Brain microvascular endothelial cell (primary cell): ENCODE measurements at regions not wholly inside any gene's neighbourhood (a gene's known extent, or its start where the extent isn't known, plus 50 kb on each side); places are given as distances from the start of the nearest gene placed in this dataset.
"Not testable (repeated sequence)": the region's sequence is repeated elsewhere in the genome, so short reads cannot be mapped to it uniquely, and the experiment has no call there.

ENCODE experiments used
- DNase-seq: peaks from one replicate; pipeline ENCODE4 v3.0.0-alpha.2; 2020
- H3K27ac ChIP-seq: fragments of 250-450 bp; sonication (Bioruptor Pico); 2 replicates; pipeline ENCODE4 v1.5.1; 2020; ENCODE audit warnings: mild to moderate bottlenecking, moderate library complexity
- H3K27me3 ChIP-seq: fragments of 250-450 bp; sonication (Bioruptor Pico); replicated peaks from 2 replicates; pipeline ENCODE4 v1.5.1; 2020; ENCODE audit warnings: mild to moderate bottlenecking
- H3K36me3 ChIP-seq: fragments of 250-450 bp; sonication (Bioruptor Pico); replicated peaks from 2 replicates; pipeline ENCODE4 v1.5.1; 2020; ENCODE audit warnings: mild to moderate bottlenecking
- H3K4me3 ChIP-seq: 2 replicates; pipeline ENCODE4 v1.5.1; 2011; ENCODE audit warnings: low read depth, mild to moderate bottlenecking, control low read depth, low read length, moderate library complexity
- in situ Hi-C: cut with HindIII; loops from 2 replicates; pipeline ENCODE4 v1.10.0; 2017; ENCODE audit warnings: low sequenced_read_pairs, low pct_ligation_motif_present
- TF ChIP-seq, protein P1 (sequence below): IDR thresholded peaks from 2 replicates; pipeline ENCODE4 v1.5.1; 2011; ENCODE audit warnings: low read depth, mild to moderate bottlenecking, moderate library complexity, low read length, control low read depth, inconsistent platforms; ENCODE audit errors: missing control alignments

- DNase-seq: no peak
- no peaks in the 10 kb centered on the region for H3K27me3 ChIP-seq
- TF ChIP-seq, protein P1, sequence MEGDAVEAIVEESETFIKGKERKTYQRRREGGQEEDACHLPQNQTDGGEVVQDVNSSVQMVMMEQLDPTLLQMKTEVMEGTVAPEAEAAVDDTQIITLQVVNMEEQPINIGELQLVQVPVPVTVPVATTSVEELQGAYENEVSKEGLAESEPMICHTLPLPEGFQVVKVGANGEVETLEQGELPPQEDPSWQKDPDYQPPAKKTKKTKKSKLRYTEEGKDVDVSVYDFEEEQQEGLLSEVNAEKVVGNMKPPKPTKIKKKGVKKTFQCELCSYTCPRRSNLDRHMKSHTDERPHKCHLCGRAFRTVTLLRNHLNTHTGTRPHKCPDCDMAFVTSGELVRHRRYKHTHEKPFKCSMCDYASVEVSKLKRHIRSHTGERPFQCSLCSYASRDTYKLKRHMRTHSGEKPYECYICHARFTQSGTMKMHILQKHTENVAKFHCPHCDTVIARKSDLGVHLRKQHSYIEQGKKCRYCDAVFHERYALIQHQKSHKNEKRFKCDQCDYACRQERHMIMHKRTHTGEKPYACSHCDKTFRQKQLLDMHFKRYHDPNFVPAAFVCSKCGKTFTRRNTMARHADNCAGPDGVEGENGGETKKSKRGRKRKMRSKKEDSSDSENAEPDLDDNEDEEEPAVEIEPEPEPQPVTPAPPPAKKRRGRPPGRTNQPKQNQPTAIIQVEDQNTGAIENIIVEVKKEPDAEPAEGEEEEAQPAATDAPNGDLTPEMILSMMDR: no peak
- no peak overlapping the region for H3K4me3 ChIP-seq
- no peaks in the 10 kb centered on the region for H3K36me3 ChIP-seq
- in situ Hi-C loops: no loop called here
- H3K27ac ChIP-seq: no peak overlapping the region
These were observed 422.7 kb upstream of the GRAMD2B start for GRCh38 chr5:126000507-126000906.

DNA sequence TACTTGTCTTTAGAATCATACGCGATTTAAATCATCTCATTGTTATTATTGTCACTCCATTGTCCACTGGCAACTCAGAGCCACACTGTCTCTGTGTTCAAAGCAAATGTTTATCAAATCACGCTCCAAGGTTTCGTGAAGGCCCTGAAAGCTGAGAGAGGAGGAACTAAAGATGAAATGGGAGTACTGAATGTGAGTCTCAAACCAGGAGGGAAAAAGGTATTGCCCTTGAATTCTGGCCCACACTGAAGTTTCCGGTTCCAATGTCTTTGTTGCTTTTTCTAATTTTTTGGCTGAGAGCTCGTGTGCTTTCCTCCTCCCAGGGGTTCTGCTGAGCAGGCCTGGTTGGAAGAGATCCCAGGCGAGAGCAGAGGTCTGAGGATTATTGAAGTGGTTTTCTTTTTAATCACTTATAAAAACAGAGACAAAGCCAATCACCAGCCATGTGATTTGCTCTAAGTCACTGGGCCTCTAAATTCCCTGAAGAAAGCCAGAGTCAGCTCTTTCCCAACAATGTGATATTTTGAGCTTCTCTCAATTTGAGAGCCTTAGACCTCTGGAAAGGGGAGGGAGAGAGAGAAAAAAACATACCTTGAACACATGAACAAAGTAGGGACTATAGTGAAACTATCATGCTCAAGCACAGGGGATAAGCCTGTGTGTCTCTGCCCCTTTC lies 420.8 kb upstream of the GRAMD2B start:
- DNase-seq: peak; percentile 90
- Histone ChIP-seq H3K4me3 (no peak overlapping the region), H3K36me3 (no peaks in the 10 kb centered on the region), H3K27me3 (no peaks in the 10 kb centered on the region), H3K27ac (peak overlapping the region; percentile 80)
- in situ Hi-C loops: no loop called here
- TF ChIP-seq, protein P1: no peak

GRCh38 chr5:126003309-126003708 lies 419.9 kb upstream of the GRAMD2B start:
- no peak overlapping the region for H3K4me3 ChIP-seq
- no peaks in the 10 kb centered on the region for H3K27me3 ChIP-seq
- peak; percentile 89 for DNase-seq
- in situ Hi-C loops: no loop called here
- TF ChIP-seq, protein P1: no peak
- H3K27ac ChIP-seq: peak overlapping the region; percentile 80
- no peaks in the 10 kb centered on the region for H3K36me3 ChIP-seq

GRCh38 chr5:126004636-126005035 lies 418.6 kb upstream of the GRAMD2B start:
- Histone ChIP-seq H3K36me3 (no peaks in the 10 kb centered on the region), H3K27me3 (no peaks in the 10 kb centered on the region), H3K27ac (no peak overlapping the region), H3K4me3 (no peak overlapping the region)
- TF ChIP-seq, protein P1: no peak
- DNase-seq: no peak
- in situ Hi-C loops: no loop called here

- DNase-seq: peak; percentile 28
- in situ Hi-C loops: no loop called here
- TF ChIP-seq, protein P1: no peak
- Histone ChIP-seq H3K36me3 (no peaks in the 10 kb centered on the region), H3K27me3 (no peaks in the 10 kb centered on the region), H3K4me3 (no peak overlapping the region), H3K27ac (no peak overlapping the region)
These were observed 415.4 kb upstream of the GRAMD2B start for GRCh38 chr5:126007841-126008240.

DNA sequence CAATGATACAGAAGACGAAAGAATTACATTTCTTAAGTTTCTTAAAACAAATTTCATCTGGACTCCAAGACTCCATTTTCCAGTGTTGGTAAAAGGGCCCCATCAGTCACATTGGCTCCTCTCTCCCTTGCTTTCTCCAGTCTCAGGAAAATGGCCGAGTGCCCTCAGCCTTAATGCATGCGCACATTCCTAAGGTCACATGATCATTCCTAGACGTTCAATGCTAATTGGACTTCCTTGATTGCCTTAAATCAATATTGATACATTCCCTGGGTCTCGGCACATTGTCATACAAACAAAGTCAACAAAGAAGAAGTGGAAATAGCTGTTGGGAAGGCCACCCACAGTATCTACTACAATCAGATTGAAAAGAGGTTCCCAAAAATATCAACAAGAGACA lies 413.6 kb upstream of the GRAMD2B start:
- TF ChIP-seq, protein P1: no peak
- Histone ChIP-seq H3K27me3 (no peaks in the 10 kb centered on the region), H3K36me3 (no peaks in the 10 kb centered on the region), H3K27ac (no peak overlapping the region), H3K4me3 (no peak overlapping the region)
- no peak for DNase-seq
- in situ Hi-C loops: no loop called here

DNA sequence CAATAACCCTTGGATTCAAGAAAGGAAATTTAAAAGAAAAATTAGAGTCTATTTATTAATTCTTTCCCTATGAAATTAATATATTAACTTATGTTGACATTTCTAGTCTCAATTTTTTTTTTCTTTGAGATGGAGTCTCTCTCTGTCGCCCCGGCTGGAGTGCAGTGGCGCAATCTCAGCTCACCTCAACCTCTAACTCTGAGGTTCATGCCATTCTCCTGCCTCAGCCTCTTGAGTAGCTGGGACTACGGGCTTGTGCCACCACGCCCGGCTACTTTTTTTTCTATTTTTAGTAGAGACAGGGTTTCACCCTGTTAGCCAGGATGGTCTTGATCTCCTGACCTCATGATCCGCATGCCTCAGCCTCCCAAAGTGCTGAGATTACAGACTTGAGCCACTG lies 411.7 kb upstream of the GRAMD2B start:
- in situ Hi-C loops, H3K27me3 ChIP-seq, H3K36me3 ChIP-seq, DNase-seq, H3K4me3 ChIP-seq, H3K27ac ChIP-seq: not testable (repeated sequence)
